ENCODE measurements at regions not wholly inside any gene's neighbourhood (a gene's known extent, or its start where the extent isn't known, plus 50 kb on each side); places are given as distances from the start of the nearest gene placed in this dataset.

DNA sequence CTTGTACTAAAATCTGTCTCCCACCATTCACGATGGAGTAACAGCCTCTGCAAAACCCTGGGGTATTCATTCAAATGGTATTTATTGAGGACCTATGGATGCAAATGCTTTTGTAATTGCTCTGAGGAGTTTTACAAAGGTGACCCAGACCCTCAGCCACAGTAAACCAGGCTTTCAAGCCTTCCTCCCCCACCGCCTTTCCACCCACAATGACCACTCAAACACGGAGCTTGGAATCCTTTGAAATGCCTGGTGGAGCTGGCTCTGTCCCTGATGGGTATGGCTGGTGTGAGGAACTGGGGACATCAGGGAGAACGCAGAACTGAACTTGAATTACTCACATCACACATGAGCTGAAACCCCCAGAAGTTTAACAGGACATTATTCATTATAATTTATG, 246.4 kb downstream of the CDH26 start:
- Mint-ChIP-seq H3K27ac (ENCODE audit: unreplicated experiment) (no peak overlapping the region), H3K27me3 (ENCODE audit: low read depth) (peaks cover 3% of the 10 kb centered on the region), H3K4me1 (no peaks in the 10 kb centered on the region), H3K9me3 (no peaks in the 10 kb centered on the region), H3K4me3 (no peak overlapping the region), H3K36me3 (ENCODE audit: low read depth) (no peaks in the 10 kb centered on the region)
- no peak for DNase-seq (ENCODE audit: low read depth, low spot score)
- TF ChIP-seq, protein P1, sequence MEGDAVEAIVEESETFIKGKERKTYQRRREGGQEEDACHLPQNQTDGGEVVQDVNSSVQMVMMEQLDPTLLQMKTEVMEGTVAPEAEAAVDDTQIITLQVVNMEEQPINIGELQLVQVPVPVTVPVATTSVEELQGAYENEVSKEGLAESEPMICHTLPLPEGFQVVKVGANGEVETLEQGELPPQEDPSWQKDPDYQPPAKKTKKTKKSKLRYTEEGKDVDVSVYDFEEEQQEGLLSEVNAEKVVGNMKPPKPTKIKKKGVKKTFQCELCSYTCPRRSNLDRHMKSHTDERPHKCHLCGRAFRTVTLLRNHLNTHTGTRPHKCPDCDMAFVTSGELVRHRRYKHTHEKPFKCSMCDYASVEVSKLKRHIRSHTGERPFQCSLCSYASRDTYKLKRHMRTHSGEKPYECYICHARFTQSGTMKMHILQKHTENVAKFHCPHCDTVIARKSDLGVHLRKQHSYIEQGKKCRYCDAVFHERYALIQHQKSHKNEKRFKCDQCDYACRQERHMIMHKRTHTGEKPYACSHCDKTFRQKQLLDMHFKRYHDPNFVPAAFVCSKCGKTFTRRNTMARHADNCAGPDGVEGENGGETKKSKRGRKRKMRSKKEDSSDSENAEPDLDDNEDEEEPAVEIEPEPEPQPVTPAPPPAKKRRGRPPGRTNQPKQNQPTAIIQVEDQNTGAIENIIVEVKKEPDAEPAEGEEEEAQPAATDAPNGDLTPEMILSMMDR (conservative IDR thresholded peaks at IDR 0.05): no peak

DNA sequence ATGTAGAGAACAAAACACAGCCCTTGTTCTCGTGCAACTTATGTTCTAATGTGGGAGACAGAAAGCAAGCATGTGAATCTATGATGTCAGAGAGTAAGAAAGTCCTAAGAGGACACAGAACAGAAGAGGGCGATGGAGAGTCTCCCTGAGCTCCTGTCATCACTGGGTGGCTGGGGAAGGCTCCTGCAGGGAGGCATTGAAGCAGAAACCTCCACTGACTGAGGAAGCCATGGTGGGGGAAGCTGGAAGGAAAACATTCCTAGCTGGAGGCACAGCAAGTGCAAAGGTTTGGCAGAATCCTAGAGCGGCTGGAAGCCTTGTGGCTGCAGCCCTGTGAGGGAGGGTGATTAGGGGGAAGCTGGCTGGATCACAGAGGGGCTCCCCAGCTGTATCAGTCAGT, 248.0 kb downstream of the CDH26 start:
- Mint-ChIP-seq H3K4me3 (no peak overlapping the region), H3K36me3 (ENCODE audit: low read depth) (no peaks in the 10 kb centered on the region), H3K27me3 (ENCODE audit: low read depth) (peaks cover 7% of the 10 kb centered on the region), H3K9me3 (no peaks in the 10 kb centered on the region), H3K27ac (ENCODE audit: unreplicated experiment) (no peak overlapping the region), H3K4me1 (peaks cover 4% of the 10 kb centered on the region)
- peak; percentile 20 for DNase-seq (ENCODE audit: low read depth, low spot score)
- TF ChIP-seq, protein P1 (conservative IDR thresholded peaks at IDR 0.05): peak; percentile 57

DNA sequence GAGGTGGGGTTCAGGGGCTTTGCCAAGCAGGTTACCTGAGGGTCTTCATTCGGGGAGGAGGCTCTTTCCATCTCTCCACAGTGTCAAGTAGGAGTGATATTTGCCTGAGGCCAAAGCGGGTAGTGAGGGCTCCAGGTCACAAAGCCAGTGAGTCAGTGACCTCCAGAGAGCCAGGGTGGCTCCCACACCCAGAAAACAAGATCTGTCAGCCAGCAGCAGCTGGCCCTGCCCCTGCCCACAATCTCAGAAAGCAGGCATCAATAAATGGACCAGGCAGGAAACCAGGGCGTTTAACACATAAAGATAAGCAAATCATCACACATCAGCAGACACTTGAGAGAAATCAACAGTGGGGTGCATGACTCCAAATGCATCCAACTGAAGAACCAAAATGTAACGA, 250.8 kb downstream of the CDH26 start:
- Mint-ChIP-seq H3K36me3 (ENCODE audit: low read depth) (no peaks in the 10 kb centered on the region), H3K27ac (ENCODE audit: unreplicated experiment) (no peak overlapping the region), H3K27me3 (ENCODE audit: low read depth) (peaks cover 7% of the 10 kb centered on the region), H3K4me3 (no peak overlapping the region), H3K4me1 (peaks cover 6% of the 10 kb centered on the region), H3K9me3 (no peaks in the 10 kb centered on the region)
- no peak for DNase-seq (ENCODE audit: low read depth, low spot score)
- TF ChIP-seq, protein P1 (conservative IDR thresholded peaks at IDR 0.05): no peak

DNA sequence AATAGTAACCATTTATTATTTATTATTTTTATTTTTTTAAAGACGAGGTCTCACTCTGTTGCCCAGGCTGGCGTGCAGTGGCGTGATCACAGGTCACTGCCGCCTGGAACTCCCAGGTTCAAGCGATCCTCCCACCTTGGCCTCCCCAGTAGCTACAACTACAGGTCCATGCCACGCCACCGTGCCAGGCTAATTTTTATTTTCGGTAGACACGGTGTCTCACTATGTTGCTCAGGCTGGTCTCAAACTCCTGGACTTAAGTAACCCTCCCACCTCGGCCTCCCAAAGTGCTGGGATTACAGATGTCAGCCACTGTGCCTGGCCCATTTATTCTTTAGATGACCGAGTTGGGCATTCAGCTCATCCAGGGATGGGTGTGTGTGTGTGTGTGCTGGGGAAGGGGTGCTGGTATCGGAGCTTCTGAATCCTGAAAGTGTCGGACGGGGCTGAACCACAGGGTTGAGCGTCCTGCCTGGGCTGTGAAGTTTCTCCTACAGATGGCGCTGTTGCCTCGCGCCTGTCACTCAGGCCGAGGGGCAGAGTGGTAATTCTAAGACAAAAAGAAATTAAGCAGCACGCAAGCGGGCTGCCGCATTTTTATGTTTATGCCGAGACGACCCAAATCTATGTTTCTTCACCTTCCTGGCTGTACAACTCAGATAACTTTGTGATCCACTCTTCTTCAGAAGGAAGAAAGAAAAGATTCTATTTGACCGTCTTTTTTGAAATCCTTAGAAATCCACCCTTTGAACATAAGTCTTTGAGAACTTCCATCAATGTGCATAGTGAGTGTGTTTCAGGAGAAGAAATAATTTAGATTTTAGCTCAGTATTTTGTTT, 252.8 kb downstream of the CDH26 start:
- H3K4me3 Mint-ChIP-seq: no peak overlapping the region
- H3K36me3 Mint-ChIP-seq (ENCODE audit: low read depth): no peaks in the 10 kb centered on the region
- H3K4me1 Mint-ChIP-seq: peaks cover 6% of the 10 kb centered on the region
- no peak overlapping the region for H3K27ac Mint-ChIP-seq (ENCODE audit: unreplicated experiment)
- no peaks in the 10 kb centered on the region for H3K9me3 Mint-ChIP-seq
- TF ChIP-seq, protein P1 (conservative IDR thresholded peaks at IDR 0.05): peak; percentile 94
- peak; percentile 77 for DNase-seq (ENCODE audit: low read depth, low spot score)
- peaks cover 7% of the 10 kb centered on the region for H3K27me3 Mint-ChIP-seq (ENCODE audit: low read depth)

DNA sequence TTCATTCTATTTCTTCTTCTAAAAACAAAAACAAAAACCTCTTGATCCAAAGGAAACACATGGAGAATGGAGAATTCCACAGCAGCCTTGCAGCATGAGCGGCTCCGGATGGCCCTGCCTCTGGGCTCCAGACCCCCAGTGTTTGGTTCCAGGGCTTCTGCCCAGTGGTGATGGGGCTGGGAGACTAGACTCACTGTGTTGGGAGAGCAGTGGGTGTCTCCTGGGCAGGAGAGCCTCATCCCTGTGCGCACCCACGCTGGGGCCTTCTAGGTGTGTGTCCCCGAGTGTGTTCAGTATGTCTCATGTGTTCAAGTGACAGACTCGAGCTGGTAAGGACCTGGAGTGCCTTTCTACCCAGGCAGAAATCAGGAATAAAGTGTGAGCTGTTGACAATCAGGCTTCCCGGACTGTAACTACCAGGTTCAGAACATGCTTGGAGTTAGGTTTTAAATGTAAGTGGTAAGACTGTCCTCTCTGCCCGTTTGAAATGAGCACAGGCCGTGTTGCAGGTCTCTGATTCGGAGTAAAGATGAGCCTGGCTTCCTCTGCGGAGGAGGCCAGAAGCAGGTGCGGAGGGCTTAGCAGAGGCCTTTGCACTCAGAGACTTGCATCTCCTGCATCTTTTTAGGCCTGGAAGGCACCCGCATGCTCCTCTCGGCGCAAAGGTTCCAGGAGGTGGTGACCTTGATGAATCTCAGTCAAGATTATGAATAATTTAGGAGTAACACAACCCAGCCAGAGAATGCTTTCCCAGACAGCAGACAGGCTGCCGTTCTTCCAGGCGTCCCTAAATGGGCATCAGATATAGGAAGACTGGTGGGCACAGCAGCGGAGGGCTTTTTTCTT, 253.6 kb downstream of the CDH26 start:
- Mint-ChIP-seq H3K4me1 (peaks cover 6% of the 10 kb centered on the region), H3K27ac (ENCODE audit: unreplicated experiment) (no peak overlapping the region), H3K27me3 (ENCODE audit: low read depth) (peaks cover 7% of the 10 kb centered on the region), H3K4me3 (no peak overlapping the region), H3K36me3 (ENCODE audit: low read depth) (no peaks in the 10 kb centered on the region), H3K9me3 (no peaks in the 10 kb centered on the region)
- no peak for DNase-seq (ENCODE audit: low read depth, low spot score)
- TF ChIP-seq, protein P1 (conservative IDR thresholded peaks at IDR 0.05): no peak

Measured in neural crest cell (in vitro differentiated cells).